Mesendoderm (in vitro differentiated cells): ENCODE measurements at regions not wholly inside any gene's neighbourhood (a gene's known extent, or its start where the extent isn't known, plus 50 kb on each side); places are given as distances from the start of the nearest gene placed in this dataset.

Source experiments
- DNase-seq: peaks from one replicate; pipeline ENCODE4 v3.0.0; 2013
- H2AK5ac ChIP-seq: 2 replicates; pipeline ENCODE4 v1.6.1; 2013; ENCODE audit warnings: low read length, inconsistent platforms
- H2BK120ac ChIP-seq: 2 replicates; pipeline ENCODE4 v1.6.1; 2013; ENCODE audit warnings: low read depth, mild to moderate bottlenecking, low read length, moderate library complexity, mixed read lengths
- H2BK15ac ChIP-seq: replicated peaks from 2 replicates; pipeline ENCODE4 v1.6.1; 2013; ENCODE audit warnings: low read depth, mild to moderate bottlenecking, moderate library complexity
- H2BK5ac ChIP-seq: 2 replicates; pipeline ENCODE4 v1.6.1; 2013; ENCODE audit warnings: low read length, inconsistent platforms
- H3K18ac ChIP-seq: 2 replicates; pipeline ENCODE4 v1.6.1; 2013; ENCODE audit warnings: mild to moderate bottlenecking, low read length, mixed read lengths
- H3K23ac ChIP-seq: one replicate; pipeline ENCODE4 v1.6.1; 2013; ENCODE audit warnings: low read length
- H3K27ac ChIP-seq: 2 replicates; pipeline ENCODE4 v1.5.1; 2013; ENCODE audit warnings: low read depth, mild to moderate bottlenecking, inconsistent platforms, low read length, moderate library complexity
- H3K27me3 ChIP-seq: 2 replicates; pipeline ENCODE4 v1.6.1; 2013; ENCODE audit warnings: low read length, control low read depth, mild to moderate bottlenecking, inconsistent platforms; ENCODE audit not compliant: insufficient read depth, poor library complexity
- H3K36me3 ChIP-seq: 2 replicates; pipeline ENCODE4 v1.6.1; 2013; ENCODE audit warnings: low read length, inconsistent platforms; ENCODE audit not compliant: control insufficient read depth, insufficient read depth
- H3K4ac ChIP-seq: one replicate; pipeline ENCODE4 v1.6.1; 2013; ENCODE audit warnings: low read depth, mild to moderate bottlenecking, low read length, moderate library complexity
- H3K4me1 ChIP-seq: 2 replicates; pipeline ENCODE4 v1.6.1; 2013; ENCODE audit warnings: low read depth, low read length, inconsistent platforms; ENCODE audit not compliant: control insufficient read depth
- H3K4me2 ChIP-seq: 2 replicates; pipeline ENCODE4 v1.6.1; 2013; ENCODE audit warnings: low read length
- H3K4me3 ChIP-seq: 2 replicates; pipeline ENCODE4 v1.5.1; 2013; ENCODE audit warnings: mild to moderate bottlenecking, low read length
- H3K56ac ChIP-seq: one replicate; pipeline ENCODE4 v1.6.1; 2013; ENCODE audit warnings: low read length
- H3K79me1 ChIP-seq: 2 replicates; pipeline ENCODE4 v1.6.1; 2013; ENCODE audit warnings: low read length, inconsistent platforms
- H3K79me2 ChIP-seq: 2 replicates; pipeline ENCODE4 v1.6.1; 2013; ENCODE audit warnings: mild to moderate bottlenecking, low read length; ENCODE audit not compliant: control insufficient read depth, insufficient read depth
- H3K9ac ChIP-seq: 2 replicates; pipeline ENCODE4 v1.6.1; 2013; ENCODE audit warnings: low read length, inconsistent platforms
- H4K5ac ChIP-seq: one replicate; pipeline ENCODE4 v1.6.1; 2013; ENCODE audit warnings: low read length
- H4K8ac ChIP-seq: one replicate; pipeline ENCODE4 v1.6.1; 2013; ENCODE audit warnings: low read depth, mild to moderate bottlenecking, control low read depth, low read length, moderate library complexity
- WGBS: extraction: QIAGEN DNeasy Blood & Tissue Kit; methylation state at CpG from one replicate; pipeline ENCODE4 v1.1.7; 2013; ENCODE audit warnings: low lambda C conversion rate, missing lambda C conversion rate; ENCODE audit not compliant: insufficient coverage; ENCODE audit errors: extremely low coverage; 5-methylcytosine and 5-hydroxymethylcytosine counted together

GRCh38 chr21:41086569-41086968 lies 81.4 kb upstream of the BACE2 start:
- Histone ChIP-seq H3K9ac (no peak overlapping the region), H2BK5ac (no peak overlapping the region), H3K4me2 (no peak overlapping the region), H3K27ac (no peak overlapping the region), H3K56ac (no peak overlapping the region), H3K27me3 (no peaks in the 10 kb centered on the region), H2BK15ac (no peak overlapping the region), H3K4ac (no peak overlapping the region), H4K5ac (no peak overlapping the region), H3K4me3 (no peak overlapping the region), H3K79me1 (no peaks in the 10 kb centered on the region), H3K18ac (no peak overlapping the region), H3K79me2 (no peaks in the 10 kb centered on the region), H4K8ac (no peak overlapping the region), H3K23ac (no peak overlapping the region), H3K36me3 (no peaks in the 10 kb centered on the region), H3K4me1 (no peaks in the 10 kb centered on the region), H2BK120ac (no peak overlapping the region), H2AK5ac (no peak overlapping the region)
- peak; percentile 60 for DNase-seq
- WGBS: no CpG with 5 or more reads among the region's 5 CpGs

GRCh38 chr21:41090981-41091380 lies 77.0 kb upstream of the BACE2 start:
- Histone ChIP-seq H2BK5ac (no peak overlapping the region), H3K4me1 (no peaks in the 10 kb centered on the region), H3K23ac (no peak overlapping the region), H4K5ac (no peak overlapping the region), H3K56ac (no peak overlapping the region), H3K4ac (no peak overlapping the region), H3K79me2 (no peaks in the 10 kb centered on the region), H3K4me2 (no peak overlapping the region), H3K27ac (no peak overlapping the region), H2AK5ac (no peak overlapping the region), H3K36me3 (no peaks in the 10 kb centered on the region), H4K8ac (no peak overlapping the region), H3K79me1 (no peaks in the 10 kb centered on the region), H3K27me3 (no peaks in the 10 kb centered on the region), H3K4me3 (no peak overlapping the region), H2BK15ac (no peak overlapping the region), H3K9ac (no peak overlapping the region), H2BK120ac (no peak overlapping the region), H3K18ac (no peak overlapping the region)
- no CpG with 5 or more reads among the region's 6 CpGs for WGBS
- no peak for DNase-seq

- no peaks in the 10 kb centered on the region for H3K27me3 ChIP-seq
- no peak overlapping the region for H3K4ac ChIP-seq
- no peaks in the 10 kb centered on the region for H3K79me2 ChIP-seq
- H2BK5ac ChIP-seq: no peak overlapping the region
- no peaks in the 10 kb centered on the region for H3K36me3 ChIP-seq
- no peak overlapping the region for H3K18ac ChIP-seq
- no peak for DNase-seq
- no peak overlapping the region for H3K9ac ChIP-seq
- H4K8ac ChIP-seq: no peak overlapping the region
- no peak overlapping the region for H2BK120ac ChIP-seq
- H3K56ac ChIP-seq: no peak overlapping the region
- H3K4me3 ChIP-seq: no peak overlapping the region
- no peaks in the 10 kb centered on the region for H3K4me1 ChIP-seq
- WGBS: no CpG with 5 or more reads among the region's 2 CpGs
- no peak overlapping the region for H2AK5ac ChIP-seq
- no peak overlapping the region for H3K23ac ChIP-seq
- H3K27ac ChIP-seq: no peak overlapping the region
- H3K79me1 ChIP-seq: no peaks in the 10 kb centered on the region
- H2BK15ac ChIP-seq: no peak overlapping the region
- H3K4me2 ChIP-seq: no peak overlapping the region
- H4K5ac ChIP-seq: no peak overlapping the region
Measured at GRCh38 chr21:41091616-41092015, 76.3 kb upstream of the BACE2 start.

- H3K4ac ChIP-seq: no peak overlapping the region
- no CpG with 5 or more reads among the region's 7 CpGs for WGBS
Measured at GRCh38 chr21:41092312-41092711, 75.6 kb upstream of the BACE2 start.

GRCh38 chr21:41095983-41096382 lies 72.0 kb upstream of the BACE2 start:
- no CpG with 5 or more reads among the region's 6 CpGs for WGBS

More at GRCh38 chr21:41092312-41092711, 75.6 kb upstream of the BACE2 start:
- no peaks in the 10 kb centered on the region for H3K27me3 ChIP-seq
- no peaks in the 10 kb centered on the region for H3K36me3 ChIP-seq
- no peak for DNase-seq
- no peak overlapping the region for H3K4me3 ChIP-seq
- H3K9ac ChIP-seq: no peak overlapping the region
- H3K4me2 ChIP-seq: no peak overlapping the region
- H4K8ac ChIP-seq: no peak overlapping the region
- no peak overlapping the region for H3K23ac ChIP-seq
- H4K5ac ChIP-seq: no peak overlapping the region
- H3K18ac ChIP-seq: no peak overlapping the region
- H2BK5ac ChIP-seq: no peak overlapping the region
- H3K56ac ChIP-seq: no peak overlapping the region
- H3K79me1 ChIP-seq: no peaks in the 10 kb centered on the region
- no peak overlapping the region for H2AK5ac ChIP-seq
- H3K79me2 ChIP-seq: no peaks in the 10 kb centered on the region
- no peak overlapping the region for H2BK15ac ChIP-seq
- H3K4me1 ChIP-seq: no peaks in the 10 kb centered on the region
- H3K27ac ChIP-seq: no peak overlapping the region
- H2BK120ac ChIP-seq: no peak overlapping the region

GRCh38 chr21:41098076-41098475 lies 69.9 kb upstream of the BACE2 start:
- peaks cover 2% of the 10 kb centered on the region for H3K4me1 ChIP-seq
- no peak overlapping the region for H4K8ac ChIP-seq
- H2AK5ac ChIP-seq: no peak overlapping the region
- H3K56ac ChIP-seq: no peak overlapping the region
- H2BK5ac ChIP-seq: no peak overlapping the region
- no peak overlapping the region for H3K4me2 ChIP-seq
- H3K27me3 ChIP-seq: no peaks in the 10 kb centered on the region
- no peak overlapping the region for H3K9ac ChIP-seq
- H3K36me3 ChIP-seq: no peaks in the 10 kb centered on the region
- H3K79me1 ChIP-seq: no peaks in the 10 kb centered on the region
- H3K18ac ChIP-seq: no peak overlapping the region
- no peak overlapping the region for H4K5ac ChIP-seq
- WGBS: no CpG with 5 or more reads among the region's 1 CpG
- H2BK120ac ChIP-seq: no peak overlapping the region
- H3K79me2 ChIP-seq: no peaks in the 10 kb centered on the region
- no peak for DNase-seq
- no peak overlapping the region for H2BK15ac ChIP-seq
- no peak overlapping the region for H3K4me3 ChIP-seq
- H3K23ac ChIP-seq: no peak overlapping the region
- H3K4ac ChIP-seq: no peak overlapping the region
- H3K27ac ChIP-seq: no peak overlapping the region

More at GRCh38 chr21:41095983-41096382, 72.0 kb upstream of the BACE2 start:
- no peak overlapping the region for H3K4ac ChIP-seq
- no peaks in the 10 kb centered on the region for H3K79me1 ChIP-seq
- H3K9ac ChIP-seq: no peak overlapping the region
- H3K18ac ChIP-seq: no peak overlapping the region
- H2BK15ac ChIP-seq: no peak overlapping the region
- no peak overlapping the region for H3K4me2 ChIP-seq
- H2AK5ac ChIP-seq: no peak overlapping the region
- DNase-seq: no peak
- no peak overlapping the region for H2BK5ac ChIP-seq
- no peaks in the 10 kb centered on the region for H3K79me2 ChIP-seq
- no peaks in the 10 kb centered on the region for H3K4me1 ChIP-seq
- no peak overlapping the region for H4K5ac ChIP-seq
- no peak overlapping the region for H3K56ac ChIP-seq
- no peaks in the 10 kb centered on the region for H3K36me3 ChIP-seq
- H3K27me3 ChIP-seq: no peaks in the 10 kb centered on the region
- no peak overlapping the region for H4K8ac ChIP-seq
- H3K27ac ChIP-seq: no peak overlapping the region
- no peak overlapping the region for H3K4me3 ChIP-seq
- no peak overlapping the region for H2BK120ac ChIP-seq
- H3K23ac ChIP-seq: no peak overlapping the region
